ENCODE measurements at regions not wholly inside any gene's neighbourhood (a gene's known extent, or its start where the extent isn't known, plus 50 kb on each side); places are given as distances from the start of the nearest gene placed in this dataset.

GRCh38 chr3:157844216-157844615 lies 262.0 kb downstream of the SHOX2 start:
- no peak for TF ChIP-seq POLR2AphosphoS5 (IDR thresholded peaks at IDR 0.05; ENCODE audit: low read depth, low read length)
- TF ChIP-seq POLR2A (IDR thresholded peaks at IDR 0.05; ENCODE audit: low read depth, low read length), result no peak
- TF ChIP-seq SPI1 (IDR thresholded peaks at IDR 0.05; ENCODE audit: low read depth, low read length), result no peak
- no peak for TF ChIP-seq TAF1 (IDR thresholded peaks at IDR 0.05; ENCODE audit: low read depth, low read length)
- TF ChIP-seq POU2F2 (IDR thresholded peaks at IDR 0.05; ENCODE audit: low read depth, low read length), result no peak

Data from GM12891 (cell line).